Panc1 (cell line): ENCODE measurements at regions not wholly inside any gene's neighbourhood (a gene's known extent, or its start where the extent isn't known, plus 50 kb on each side); places are given as distances from the start of the nearest gene placed in this dataset.

Experiments
- ATAC-seq: fragments of 200-7000 bp; cut with Tn5 transposase; 2 replicates; pipeline ENCODE4 v1.9.1; 2020; ENCODE audit warnings: mild to moderate bottlenecking, moderate library complexity
- BruUV-seq: library from RNA; stranded (reverse); fragments of 400-500 nt; replicated peaks from 2 replicates; lab custom pipeline; 2021; lab: Mats Ljungman, UMichigan
- CTCF ChIA-PET: fragments of 300-600 bp; sonication (Branson Sonifier 250); formaldehyde crosslinking; loops from one replicate; lab custom pipeline; 2022; ENCODE audit warnings: antibody characterized with exemption; lab: Charles Lee
- POLR2A ChIA-PET: fragments of 300-600 bp; sonication (Branson Sonifier 250); formaldehyde crosslinking; loops from one replicate; lab custom pipeline; 2022; ENCODE audit warnings: antibody characterized with exemption; lab: Charles Lee
- DNase-seq: peaks from one replicate; pipeline ENCODE4 v3.0.0-alpha.2; 2010; ENCODE audit warnings: low read depth, low spot score
- H3K27ac ChIP-seq: 2 replicates; pipeline ENCODE4 v1.5.1; 2011; ENCODE audit warnings: mild to moderate bottlenecking, low read length, inconsistent platforms
- H3K27me3 ChIP-seq: fragments of 200-500 bp; sonication (Bioruptor generic); 2 replicates; pipeline ENCODE4 v1.6.0; 2014; ENCODE audit warnings: low read length, inconsistent platforms; ENCODE audit not compliant: control insufficient read depth, insufficient read depth
- H3K36me3 ChIP-seq: fragments of 200-500 bp; sonication (Bioruptor generic); 2 replicates; pipeline ENCODE4 v1.5.1; 2014; ENCODE audit warnings: inconsistent platforms, mild to moderate bottlenecking, low read length, moderate library complexity; ENCODE audit not compliant: control insufficient read depth, insufficient read depth
- H3K4me1 ChIP-seq: 2 replicates; pipeline ENCODE4 v1.5.1; 2011; ENCODE audit warnings: inconsistent platforms, mild to moderate bottlenecking, low read length, moderate library complexity; ENCODE audit not compliant: control insufficient read depth, insufficient read depth
- H3K4me3 ChIP-seq, 2 experiments: 2 replicates each; pipeline ENCODE4 v1.5.1; 2011 to 2012; ENCODE audit warnings: low read depth in 2 of 2, low read length in 2 of 2, mild to moderate bottlenecking in 2 of 2, inconsistent platforms in 1 of 2, moderate library complexity in 1 of 2
- H3K9me3 ChIP-seq: fragments of 200-500 bp; sonication (Bioruptor generic); 2 replicates; pipeline ENCODE4 v1.5.1; 2014; ENCODE audit warnings: low read depth, mild to moderate bottlenecking, inconsistent platforms, low read length, moderate library complexity; ENCODE audit not compliant: control insufficient read depth, insufficient read depth
- POLR2AphosphoS5 ChIP-seq: IDR thresholded peaks from 2 replicates; pipeline ENCODE4 v1.6.1; 2012; ENCODE audit warnings: mild to moderate bottlenecking, low read depth, low read length, moderate library complexity
- SIN3A ChIP-seq: IDR thresholded peaks from 2 replicates; pipeline ENCODE4 v1.6.1; 2012; ENCODE audit warnings: low read depth, mild to moderate bottlenecking, low read length, moderate library complexity, borderline replicate concordance; ENCODE audit not compliant: insufficient read depth
- TCF7L2 ChIP-seq: IDR thresholded peaks from 2 replicates; pipeline ENCODE4 v1.6.1; 2011; ENCODE audit warnings: mild to moderate bottlenecking, low read depth, low read length, inconsistent platforms
- in situ Hi-C: cut with HindIII; loops from 2 replicates; pipeline ENCODE4 v1.10.0; 2016; ENCODE audit warnings: low sequenced_read_pairs, low pct_unique_long_range_greater_than_20kb
- intact Hi-C: fragments of 100-400 bp; cut with micrococcal nuclease; formaldehyde crosslinking; loops from one replicate; pipeline ENCODE4 v1.10.0; 2022; ENCODE audit not compliant: unreplicated experiment
- TF ChIP-seq, protein P1 (sequence below): fragments of 450-650 bp; IDR thresholded peaks from 2 replicates; pipeline ENCODE4 v1.5.1; 2017; ENCODE audit warnings: mild to moderate bottlenecking
- TF ChIP-seq, protein P2 (sequence below), 2 experiments: IDR thresholded peaks; 2 replicates each; pipeline ENCODE4 v1.6.1; 2011 to 2012; ENCODE audit warnings: low read depth in 2 of 2, control low read depth in 1 of 2, low read length in 1 of 2, mild to moderate bottlenecking in 1 of 2, moderate library complexity in 1 of 2; ENCODE audit not compliant: insufficient read depth in 1 of 2

- Histone ChIP-seq H3K9me3 (no peaks in the 10 kb centered on the region), H3K4me3 (no peak overlapping the region), H3K27ac (no peak overlapping the region), H3K36me3 (no peaks in the 10 kb centered on the region), H3K4me1 (no peaks in the 10 kb centered on the region; the same call in 1 of the 2 replicates), H3K27me3 (no peaks in the 10 kb centered on the region)
- no peak for ATAC-seq
- in situ Hi-C loops, result no loop called here
- intact Hi-C loops, result no loop called here
- ChIA-PET CTCF (no interaction called here), POLR2A (interaction anchor here (0.6 kb wide), 1 partner anchor 326 kb away, joined by 5 read pairs; no protein-coding TSS in a partner anchor)
- TF ChIP-seq, protein P1, sequence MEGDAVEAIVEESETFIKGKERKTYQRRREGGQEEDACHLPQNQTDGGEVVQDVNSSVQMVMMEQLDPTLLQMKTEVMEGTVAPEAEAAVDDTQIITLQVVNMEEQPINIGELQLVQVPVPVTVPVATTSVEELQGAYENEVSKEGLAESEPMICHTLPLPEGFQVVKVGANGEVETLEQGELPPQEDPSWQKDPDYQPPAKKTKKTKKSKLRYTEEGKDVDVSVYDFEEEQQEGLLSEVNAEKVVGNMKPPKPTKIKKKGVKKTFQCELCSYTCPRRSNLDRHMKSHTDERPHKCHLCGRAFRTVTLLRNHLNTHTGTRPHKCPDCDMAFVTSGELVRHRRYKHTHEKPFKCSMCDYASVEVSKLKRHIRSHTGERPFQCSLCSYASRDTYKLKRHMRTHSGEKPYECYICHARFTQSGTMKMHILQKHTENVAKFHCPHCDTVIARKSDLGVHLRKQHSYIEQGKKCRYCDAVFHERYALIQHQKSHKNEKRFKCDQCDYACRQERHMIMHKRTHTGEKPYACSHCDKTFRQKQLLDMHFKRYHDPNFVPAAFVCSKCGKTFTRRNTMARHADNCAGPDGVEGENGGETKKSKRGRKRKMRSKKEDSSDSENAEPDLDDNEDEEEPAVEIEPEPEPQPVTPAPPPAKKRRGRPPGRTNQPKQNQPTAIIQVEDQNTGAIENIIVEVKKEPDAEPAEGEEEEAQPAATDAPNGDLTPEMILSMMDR, result no peak
- TF ChIP-seq POLR2AphosphoS5 (no peak), TCF7L2 (no peak), SIN3A (no peak)
- TF ChIP-seq, protein P2, sequence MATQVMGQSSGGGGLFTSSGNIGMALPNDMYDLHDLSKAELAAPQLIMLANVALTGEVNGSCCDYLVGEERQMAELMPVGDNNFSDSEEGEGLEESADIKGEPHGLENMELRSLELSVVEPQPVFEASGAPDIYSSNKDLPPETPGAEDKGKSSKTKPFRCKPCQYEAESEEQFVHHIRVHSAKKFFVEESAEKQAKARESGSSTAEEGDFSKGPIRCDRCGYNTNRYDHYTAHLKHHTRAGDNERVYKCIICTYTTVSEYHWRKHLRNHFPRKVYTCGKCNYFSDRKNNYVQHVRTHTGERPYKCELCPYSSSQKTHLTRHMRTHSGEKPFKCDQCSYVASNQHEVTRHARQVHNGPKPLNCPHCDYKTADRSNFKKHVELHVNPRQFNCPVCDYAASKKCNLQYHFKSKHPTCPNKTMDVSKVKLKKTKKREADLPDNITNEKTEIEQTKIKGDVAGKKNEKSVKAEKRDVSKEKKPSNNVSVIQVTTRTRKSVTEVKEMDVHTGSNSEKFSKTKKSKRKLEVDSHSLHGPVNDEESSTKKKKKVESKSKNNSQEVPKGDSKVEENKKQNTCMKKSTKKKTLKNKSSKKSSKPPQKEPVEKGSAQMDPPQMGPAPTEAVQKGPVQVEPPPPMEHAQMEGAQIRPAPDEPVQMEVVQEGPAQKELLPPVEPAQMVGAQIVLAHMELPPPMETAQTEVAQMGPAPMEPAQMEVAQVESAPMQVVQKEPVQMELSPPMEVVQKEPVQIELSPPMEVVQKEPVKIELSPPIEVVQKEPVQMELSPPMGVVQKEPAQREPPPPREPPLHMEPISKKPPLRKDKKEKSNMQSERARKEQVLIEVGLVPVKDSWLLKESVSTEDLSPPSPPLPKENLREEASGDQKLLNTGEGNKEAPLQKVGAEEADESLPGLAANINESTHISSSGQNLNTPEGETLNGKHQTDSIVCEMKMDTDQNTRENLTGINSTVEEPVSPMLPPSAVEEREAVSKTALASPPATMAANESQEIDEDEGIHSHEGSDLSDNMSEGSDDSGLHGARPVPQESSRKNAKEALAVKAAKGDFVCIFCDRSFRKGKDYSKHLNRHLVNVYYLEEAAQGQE (IDR thresholded peaks at IDR 0.05; ENCODE audit: insufficient read depth in 1 of 2, low read depth in 2 of 2, low read length in 1 of 2), result no peak
- DNase-seq, result no peak
- BruUV-seq, result no TSS peak
Observed at GRCh38 chr13:50599046-50599445, 244.4 kb downstream of the DLEU7 start.

GRCh38 chr13:50599927-50600326 lies 243.6 kb downstream of the DLEU7 start:
- TF ChIP-seq, protein P1, result no peak
- no peak for TF ChIP-seq TCF7L2
- no peak for TF ChIP-seq SIN3A
- no peak for TF ChIP-seq POLR2AphosphoS5
- TF ChIP-seq, protein P2 (IDR thresholded peaks at IDR 0.05; ENCODE audit: insufficient read depth in 1 of 2, low read depth in 2 of 2, low read length in 1 of 2), result no peak
- ChIA-PET CTCF (no interaction called here), POLR2A (interaction anchor here (0.6 kb wide), 1 partner anchor 325 kb away, joined by 5 read pairs; no protein-coding TSS in a partner anchor)
- no peaks in the 10 kb centered on the region for H3K9me3 ChIP-seq
- no peak for ATAC-seq
- no peak overlapping the region for H3K4me3 ChIP-seq
- no peaks in the 10 kb centered on the region for H3K27me3 ChIP-seq
- no peak overlapping the region for H3K27ac ChIP-seq
- no peaks in the 10 kb centered on the region for H3K36me3 ChIP-seq
- DNase-seq, result no peak
- in situ Hi-C loops (no loop called here), intact Hi-C loops (no loop called here)
- BruUV-seq, result no TSS peak
- H3K4me1 ChIP-seq, result no peaks in the 10 kb centered on the region
